ENCODE measurements at regions not wholly inside any gene's neighbourhood (a gene's known extent, or its start where the extent isn't known, plus 50 kb on each side); places are given as distances from the start of the nearest gene placed in this dataset.
A peak's percentile ranks its signal among the peaks of the same experiment; 100 is the strongest.
"Not testable (repeated sequence)": the region's sequence is repeated elsewhere in the genome, so short reads cannot be mapped to it uniquely, and the experiment has no call there.

- DNase-seq, result no peak
Observed at GRCh38 chr5:127133071-127133470, 59.8 kb upstream of the C5orf63 start.

- DNase-seq, result no peak
Observed at GRCh38 chr5:127136908-127137307, 63.6 kb upstream of the C5orf63 start.

- no peak for DNase-seq
Observed at GRCh38 chr5:127143722-127144121, 70.4 kb upstream of the C5orf63 start.

GRCh38 chr5:127153031-127153430, 79.7 kb upstream of the C5orf63 start:
- DNase-seq, result no peak

GRCh38 chr5:127153521-127153920, 80.2 kb upstream of the C5orf63 start:
- no peak for DNase-seq

GRCh38 chr5:127163750-127164149, 90.4 kb upstream of the C5orf63 start:
- DNase-seq, result no peak

GRCh38 chr5:127170918-127171600, 97.8 kb upstream of the C5orf63 start:
- DNase-seq, result no peak

- no peak for DNase-seq
Observed at GRCh38 chr5:127176769-127177168, 103.5 kb upstream of the C5orf63 start.

GRCh38 chr5:127182631-127183030, 108.0 kb upstream of the MEGF10 start:
- DNase-seq, result not testable (repeated sequence)

GRCh38 chr5:127183332-127183731, 107.3 kb upstream of the MEGF10 start:
- no peak for DNase-seq

GRCh38 chr5:127184851-127185250, 105.7 kb upstream of the MEGF10 start:
- no peak for DNase-seq

- no peak for DNase-seq
Observed at GRCh38 chr5:127186657-127187056, 103.9 kb upstream of the MEGF10 start.

GRCh38 chr5:127187706-127188105, 102.9 kb upstream of the MEGF10 start:
- DNase-seq, result no peak

- no peak for DNase-seq
Observed at GRCh38 chr5:127192150-127192549, 98.4 kb upstream of the MEGF10 start.

GRCh38 chr5:127192836-127193338, 97.7 kb upstream of the MEGF10 start:
- DNase-seq, result no peak

GRCh38 chr5:127196042-127196441, 94.6 kb upstream of the MEGF10 start:
- no peak for DNase-seq

- DNase-seq, result not testable (repeated sequence)
Observed at GRCh38 chr5:127197402-127198167, 93.0 kb upstream of the MEGF10 start.

- DNase-seq, result not testable (repeated sequence)
Observed at GRCh38 chr5:127202738-127203137, 87.9 kb upstream of the MEGF10 start.

GRCh38 chr5:127203818-127204217, 86.8 kb upstream of the MEGF10 start:
- no peak for DNase-seq

GRCh38 chr5:127205147-127205546, 85.4 kb upstream of the MEGF10 start:
- no peak for DNase-seq

GRCh38 chr5:127206320-127207113, 84.1 kb upstream of the MEGF10 start:
- no peak for DNase-seq

- peak; percentile 39 for DNase-seq
Observed at GRCh38 chr5:127210042-127210441, 80.6 kb upstream of the MEGF10 start.

- DNase-seq, result no peak
Observed at GRCh38 chr5:127213231-127213630, 77.4 kb upstream of the MEGF10 start.

Measured in NCI-H1092 treated with DMSO at 0.1 percent for 48 hours (cell line).